ENCODE measurements at regions not wholly inside any gene's neighbourhood (a gene's known extent, or its start where the extent isn't known, plus 50 kb on each side); places are given as distances from the start of the nearest gene placed in this dataset.

- DNase-seq, result no peak
Measured at GRCh38 chrX:149145845-149146285, 359.2 kb downstream of the IDS start.

- DNase-seq, result no peak
Measured at GRCh38 chrX:149131774-149132173, 373.3 kb downstream of the IDS start.

GRCh38 chrX:149129767-149130166, 375.3 kb downstream of the IDS start:
- DNase-seq, result no peak

GRCh38 chrX:149124526-149125108, 380.5 kb downstream of the IDS start:
- no peak for DNase-seq

GRCh38 chrX:149121206-149121920, 383.7 kb downstream of the IDS start:
- DNase-seq, result no peak

GRCh38 chrX:149120459-149120858, 384.6 kb downstream of the IDS start:
- no peak for DNase-seq

- DNase-seq, result no peak
Measured at GRCh38 chrX:149114874-149115273, 390.2 kb downstream of the IDS start.

- no peak for DNase-seq
Measured at GRCh38 chrX:149114001-149114400, 391.1 kb downstream of the IDS start.

- no peak for DNase-seq
Measured at GRCh38 chrX:149097786-149098185, 407.3 kb downstream of the IDS start.

- no peak for DNase-seq
Measured at GRCh38 chrX:149092179-149092578, 412.9 kb downstream of the IDS start.

GRCh38 chrX:149079805-149080406, 425.2 kb downstream of the IDS start:
- DNase-seq, result no peak

GRCh38 chrX:149074398-149074797, 430.7 kb downstream of the IDS start:
- no peak for DNase-seq

GRCh38 chrX:149073479-149073878, 431.6 kb downstream of the IDS start:
- no peak for DNase-seq

GRCh38 chrX:149069899-149070298, 435.2 kb downstream of the IDS start:
- DNase-seq, result no peak

GRCh38 chrX:149060921-149061320, 444.2 kb downstream of the IDS start:
- no peak for DNase-seq
